HCT116 (cell line): ENCODE measurements at regions not wholly inside any gene's neighbourhood (a gene's known extent, or its start where the extent isn't known, plus 50 kb on each side); places are given as distances from the start of the nearest gene placed in this dataset.

Experiments used
- ATAC-seq: fragments of 200-7000 bp; cut with Tn5 transposase; 2 replicates; pipeline ENCODE4 v1.9.1; 2020; ENCODE audit warnings: mild to moderate bottlenecking, moderate library complexity
- BruUV-seq: library from RNA; stranded (reverse); fragments of 400-500 nt; replicated peaks from 2 replicates; lab custom pipeline; 2021; lab: Mats Ljungman, UMichigan
- CTCF ChIA-PET: fragments of 300-600 bp; sonication (Branson Sonifier 250); formaldehyde crosslinking; loops from one replicate; lab custom pipeline; 2021; ENCODE audit warnings: antibody characterized with exemption; lab: Charles Lee
- POLR2A ChIA-PET: fragments of 300-600, 350-600 bp; sonication (Branson Sonifier 250); formaldehyde crosslinking; loops from one replicate; lab custom pipeline; 2021; ENCODE audit warnings: antibody characterized with exemption; lab: Charles Lee
- RAD21 ChIA-PET, 2 experiments: fragments of 300-600 bp; sonication (Branson Sonifier 250); formaldehyde crosslinking; loops; one replicate each; lab custom pipeline; 2023; ENCODE audit warnings: low total read pairs in 2 of 2; ENCODE audit not compliant: uncharacterized antibody in 2 of 2, unreplicated experiment in 2 of 2, low non-redundant PET in 1 of 2; lab: Charles Lee
- DNase-seq: peaks from one replicate; pipeline ENCODE4 v3.0.0-alpha.2; 2010; ENCODE audit warnings: low read depth, low spot score
- H2AFZ ChIP-seq: fragments of 200-600 bp; shearing (Covaris generic), sonication (generic); 2 replicates; pipeline ENCODE4 v1.6.1; 2017; ENCODE audit warnings: low read depth, mixed run types, mixed read lengths, antibody characterized with exemption, low read length; ENCODE audit not compliant: poor library complexity, severe bottlenecking
- H3K27ac ChIP-seq: 2 replicates; pipeline ENCODE4 v1.5.1; 2012; ENCODE audit warnings: low read depth, low read length
- H3K27me3 ChIP-seq: fragments of 200-600 bp; sonication (generic); 2 replicates; pipeline ENCODE4 v1.6.1; 2016; ENCODE audit warnings: mixed run types, low read length, mixed read lengths; ENCODE audit not compliant: insufficient read depth
- H3K36me3 ChIP-seq, 2 experiments: fragments of 200-500 bp in 1 of 2; fragments of 200-600 bp in 1 of 2; sonication (Bioruptor generic) in 1 of 2; sonication (generic) in 1 of 2; 2 replicates each; pipeline versions ENCODE4 v1.5.1 to v1.6.1; 2014 to 2016; ENCODE audit warnings: low read length in 2 of 2, inconsistent platforms in 1 of 2, mixed read lengths in 1 of 2, mixed run types in 1 of 2; ENCODE audit not compliant: insufficient read depth in 2 of 2, control insufficient read depth in 1 of 2
- H3K4me1 ChIP-seq, 2 experiments: fragments of 200-600 bp in 1 of 2; sonication (generic) in 1 of 2; 2 replicates each; pipeline versions ENCODE4 v1.5.1 to v1.6.1; 2012 to 2017; ENCODE audit warnings: low read length in 2 of 2, inconsistent platforms in 1 of 2, mild to moderate bottlenecking in 1 of 2, mixed read lengths in 1 of 2, mixed run types in 1 of 2, moderate library complexity in 1 of 2; ENCODE audit not compliant: insufficient read depth in 2 of 2, control insufficient read depth in 1 of 2
- H3K4me2 ChIP-seq: fragments of 200-600 bp; sonication (generic); 2 replicates; pipeline ENCODE4 v1.6.1; 2017; ENCODE audit warnings: mixed run types, low read length, mixed read lengths
- H3K4me3 ChIP-seq, 2 experiments: fragments of 200-600 bp in 1 of 2; sonication (generic) in 1 of 2; replicated peaks in 1 of 2; 2 replicates each; pipeline ENCODE4 v1.5.1; 2011 to 2016; ENCODE audit warnings: low read length in 2 of 2, control low read depth in 1 of 2, low read depth in 1 of 2, mild to moderate bottlenecking in 1 of 2, mixed read lengths in 1 of 2, mixed run types in 1 of 2
- H3K79me2 ChIP-seq: fragments of 200-600 bp; sonication (generic); 2 replicates; pipeline ENCODE4 v1.6.1; 2017; ENCODE audit warnings: mild to moderate bottlenecking, mixed run types, low read length, moderate library complexity, mixed read lengths; ENCODE audit not compliant: insufficient read depth
- H3K9ac ChIP-seq: fragments of 200-600 bp; sonication (generic); 2 replicates; pipeline ENCODE4 v1.6.1; 2016; ENCODE audit warnings: low read length, mixed read lengths
- H3K9me2 ChIP-seq: fragments of 200-600 bp; sonication (generic), shearing (Covaris generic); 2 replicates; pipeline ENCODE4 v1.6.1; 2017; ENCODE audit warnings: mixed run types, mild to moderate bottlenecking, moderate library complexity; ENCODE audit not compliant: insufficient read depth
- H3K9me3 ChIP-seq, 2 experiments: fragments of 200-500 bp in 1 of 2; fragments of 200-600 bp in 1 of 2; sonication (Bioruptor generic) in 1 of 2; sonication (generic) in 1 of 2; 2 replicates each; pipeline ENCODE4 v1.6.1; 2014 to 2017; ENCODE audit warnings: low read length in 2 of 2, mixed read lengths in 2 of 2, inconsistent platforms in 1 of 2, low read depth in 1 of 2, mild to moderate bottlenecking in 1 of 2, mixed run types in 1 of 2, moderate library complexity in 1 of 2; ENCODE audit not compliant: control insufficient read depth in 1 of 2, insufficient read depth in 1 of 2
- H4K20me1 ChIP-seq: fragments of 200-600 bp; sonication (generic), shearing (Covaris generic); 2 replicates; pipeline ENCODE4 v1.6.1; 2017; ENCODE audit warnings: mixed run types, mild to moderate bottlenecking, moderate library complexity; ENCODE audit not compliant: insufficient read depth
- CEBPB ChIP-seq: IDR thresholded peaks from 2 replicates; pipeline ENCODE4 v1.6.1; 2012; ENCODE audit warnings: low read depth
- CTCF ChIP-seq, 3 experiments: fragments of 200-600 bp in 1 of 3; sonication (generic) in 1 of 3; IDR thresholded peaks in 2 of 3; conservative IDR thresholded peaks in 1 of 3; 2 replicates each; pipeline ENCODE4 v1.5.1; 2012 to 2017; ENCODE audit warnings: low read depth in 2 of 3, low read length in 2 of 3, antibody characterized with exemption in 1 of 3, borderline replicate concordance in 1 of 3, control low read depth in 1 of 3, mild to moderate bottlenecking in 1 of 3, mixed read lengths in 1 of 3, mixed run types in 1 of 3, moderate library complexity in 1 of 3; ENCODE audit not compliant: insufficient read depth in 1 of 3
- EZH2 ChIP-seq: fragments of 200-600 bp; sonication (generic); IDR thresholded peaks from 2 replicates; pipeline ENCODE4 v1.6.1; 2017; ENCODE audit warnings: antibody characterized with exemption, mixed run types
- EZH2phosphoT487 ChIP-seq: fragments of 200-600 bp; IDR thresholded peaks from 2 replicates; pipeline ENCODE4 v1.6.1; 2018; ENCODE audit warnings: antibody characterized with exemption, borderline replicate concordance
- POLR2AphosphoS5 ChIP-seq: IDR thresholded peaks from 2 replicates; pipeline ENCODE4 v1.6.1; 2011; ENCODE audit warnings: mild to moderate bottlenecking, low read depth, low read length, moderate library complexity
- RAD21 ChIP-seq: IDR thresholded peaks from 2 replicates; pipeline ENCODE4 v1.6.1; 2012; ENCODE audit warnings: low read depth, mild to moderate bottlenecking
- YY1 ChIP-seq: IDR thresholded peaks from 2 replicates; pipeline ENCODE4 v1.6.1; 2011; ENCODE audit warnings: low read length, low read depth, moderate library complexity, mild to moderate bottlenecking; ENCODE audit not compliant: insufficient replicate concordance; ENCODE audit errors: extremely low read depth
- ZFX ChIP-seq: fragments of 450-650 bp; IDR thresholded peaks from 2 replicates; pipeline ENCODE4 v1.6.1; 2017
- intact Hi-C: fragments of 100-400 bp; cut with micrococcal nuclease; formaldehyde crosslinking; loops from 2 replicates; pipeline ENCODE4 v1.10.0; 2022
- TF ChIP-seq, protein P1 (sequence below): IDR thresholded peaks from 2 replicates; pipeline ENCODE4 v1.6.1; 2011; ENCODE audit warnings: mild to moderate bottlenecking, low read length, moderate library complexity; ENCODE audit not compliant: insufficient replicate concordance; ENCODE audit errors: extremely low read depth
- TF ChIP-seq, protein P2 (sequence below): IDR thresholded peaks from 2 replicates; pipeline ENCODE4 v1.6.1; 2012

- ATAC-seq (no peak), DNase-seq (no peak)
- TF ChIP-seq RAD21 (no peak), YY1 (no peak), ZFX (no peak), POLR2AphosphoS5 (no peak)
- TF ChIP-seq, protein P1, sequence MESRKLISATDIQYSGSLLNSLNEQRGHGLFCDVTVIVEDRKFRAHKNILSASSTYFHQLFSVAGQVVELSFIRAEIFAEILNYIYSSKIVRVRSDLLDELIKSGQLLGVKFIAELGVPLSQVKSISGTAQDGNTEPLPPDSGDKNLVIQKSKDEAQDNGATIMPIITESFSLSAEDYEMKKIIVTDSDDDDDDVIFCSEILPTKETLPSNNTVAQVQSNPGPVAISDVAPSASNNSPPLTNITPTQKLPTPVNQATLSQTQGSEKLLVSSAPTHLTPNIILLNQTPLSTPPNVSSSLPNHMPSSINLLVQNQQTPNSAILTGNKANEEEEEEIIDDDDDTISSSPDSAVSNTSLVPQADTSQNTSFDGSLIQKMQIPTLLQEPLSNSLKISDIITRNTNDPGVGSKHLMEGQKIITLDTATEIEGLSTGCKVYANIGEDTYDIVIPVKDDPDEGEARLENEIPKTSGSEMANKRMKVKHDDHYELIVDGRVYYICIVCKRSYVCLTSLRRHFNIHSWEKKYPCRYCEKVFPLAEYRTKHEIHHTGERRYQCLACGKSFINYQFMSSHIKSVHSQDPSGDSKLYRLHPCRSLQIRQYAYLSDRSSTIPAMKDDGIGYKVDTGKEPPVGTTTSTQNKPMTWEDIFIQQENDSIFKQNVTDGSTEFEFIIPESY, result no peak
- TF ChIP-seq, protein P2, sequence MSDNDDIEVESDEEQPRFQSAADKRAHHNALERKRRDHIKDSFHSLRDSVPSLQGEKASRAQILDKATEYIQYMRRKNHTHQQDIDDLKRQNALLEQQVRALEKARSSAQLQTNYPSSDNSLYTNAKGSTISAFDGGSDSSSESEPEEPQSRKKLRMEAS, result no peak
- Histone ChIP-seq H3K4me1 (no peaks in the 10 kb centered on the region), H3K9me3 (peaks cover 0 to 19% of the 10 kb centered on the region in 2 experiments; a peak in 2 of 4 replicates), H3K79me2 (no peaks in the 10 kb centered on the region), H3K9me2 (no peaks in the 10 kb centered on the region), H3K27me3 (no peaks in the 10 kb centered on the region), H3K27ac (no peak overlapping the region), H3K36me3 (no peaks in the 10 kb centered on the region), H2AFZ (no peak overlapping the region), H3K4me2 (no peak overlapping the region), H4K20me1 (no peaks in the 10 kb centered on the region), H3K4me3 (no peak overlapping the region), H3K9ac (no peak overlapping the region)
- ChIA-PET POLR2A (no interaction called here), RAD21 (no interaction called here), CTCF (no interaction called here)
- no TSS peak for BruUV-seq
- intact Hi-C loops, result no loop called here
Observed at GRCh38 chr7:69440976-69441375, 157.3 kb upstream of the AUTS2 start.

DNA sequence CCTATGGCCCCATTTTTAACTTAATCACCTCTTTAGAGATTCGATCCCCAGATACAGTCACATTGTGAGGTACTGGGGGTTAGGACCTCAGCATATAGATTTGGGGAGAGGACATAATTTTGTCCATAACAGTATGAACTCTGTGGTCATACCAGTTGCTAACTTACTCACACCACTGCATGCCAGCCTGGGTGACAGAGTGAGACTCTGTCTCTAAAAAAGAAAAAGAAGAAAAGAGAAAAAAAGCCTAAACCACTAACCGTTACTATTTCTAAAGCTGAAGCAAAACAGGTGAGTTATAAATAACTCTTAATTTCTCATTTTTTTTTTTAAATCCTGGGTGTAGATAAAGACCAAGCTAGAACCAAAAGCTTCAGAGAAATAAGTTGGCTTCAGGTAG, 155.1 kb upstream of the AUTS2 start:
- intact Hi-C loops, result no loop called here
- Histone ChIP-seq H3K79me2 (no peaks in the 10 kb centered on the region), H3K4me2 (no peak overlapping the region), H2AFZ (no peak overlapping the region), H3K9me3 (peaks cover 0 to 28% of the 10 kb centered on the region in 2 experiments; a peak in 2 of 4 replicates), H3K27ac (no peak overlapping the region), H3K4me1 (no peaks in the 10 kb centered on the region), H3K27me3 (no peaks in the 10 kb centered on the region), H3K4me3 (no peak overlapping the region), H3K9ac (no peak overlapping the region), H3K36me3 (no peaks in the 10 kb centered on the region), H3K9me2 (no peaks in the 10 kb centered on the region), H4K20me1 (no peaks in the 10 kb centered on the region)
- POLR2A ChIA-PET, result no interaction called here
- no peak for ATAC-seq
- CTCF ChIA-PET, result no interaction called here
- DNase-seq, result no peak
- TF ChIP-seq CTCF (IDR thresholded peaks at IDR 0.05 in 2 of 3, conservative IDR thresholded peaks at IDR 0.05 in 1 of 3; ENCODE audit: borderline replicate concordance in 1 of 3, insufficient read depth in 1 of 3, low read depth in 2 of 3, low read length in 2 of 3) (no peak), EZH2phosphoT487 (no peak), RAD21 (no peak), CEBPB (no peak), EZH2 (no peak)
- no TSS peak for BruUV-seq
- RAD21 ChIA-PET, result no interaction called here
